ENCODE measurements at regions not wholly inside any gene's neighbourhood (a gene's known extent, or its start where the extent isn't known, plus 50 kb on each side); places are given as distances from the start of the nearest gene placed in this dataset.

- TF ChIP-seq FOXJ3 (CRISPR knock-in tag; IDR thresholded peaks at IDR 0.05; ENCODE audit: borderline replicate concordance) (no peak), PAWR (CRISPR knock-in tag; IDR thresholded peaks at IDR 0.05; ENCODE audit: borderline replicate concordance) (no peak), ZNF687 (CRISPR knock-in tag; IDR thresholded peaks at IDR 0.05) (no peak), ZNF253 (CRISPR knock-in tag; IDR thresholded peaks at IDR 0.05; ENCODE audit: borderline replicate concordance) (no peak), CBFB (CRISPR knock-in tag; IDR thresholded peaks at IDR 0.05) (no peak), PHB2 (IDR thresholded peaks at IDR 0.05; ENCODE audit: partially characterized antibody) (no peak)
Observed at GRCh38 chr5:21623831-21624230, 1229.3 kb downstream of the CDH12 start.
